BLaER1 (cell line): ENCODE measurements at regions not wholly inside any gene's neighbourhood (a gene's known extent, or its start where the extent isn't known, plus 50 kb on each side); places are given as distances from the start of the nearest gene placed in this dataset.
A peak's percentile ranks its signal among the peaks of the same experiment; 100 is the strongest.

Source experiments
- H3K27ac ChIP-seq: shearing (Covaris generic); formaldehyde crosslinking; 2 replicates; pipeline ENCODE4 v1.8.1; 2022
- H3K27me3 ChIP-seq: shearing (Covaris generic); formaldehyde crosslinking; 2 replicates; pipeline ENCODE4 v1.8.1; 2022
- H3K36me3 ChIP-seq: shearing (Covaris generic); formaldehyde crosslinking; 2 replicates; pipeline ENCODE4 v1.8.1; 2022
- H3K4me1 ChIP-seq: shearing (Covaris generic); formaldehyde crosslinking; 2 replicates; pipeline ENCODE4 v1.8.1; 2022
- H3K4me2 ChIP-seq: shearing (Covaris generic); formaldehyde crosslinking; 2 replicates; pipeline ENCODE4 v1.8.1; 2022
- H3K4me3 ChIP-seq: shearing (Covaris generic); formaldehyde crosslinking; 2 replicates; pipeline ENCODE4 v1.8.1; 2022
- H3K9ac ChIP-seq: shearing (Covaris generic); formaldehyde crosslinking; 2 replicates; pipeline ENCODE4 v1.8.1; 2022
- H3K9me3 ChIP-seq: shearing (Covaris generic); formaldehyde crosslinking; 2 replicates; pipeline ENCODE4 v1.8.1; 2022
- H4K20me1 ChIP-seq: shearing (Covaris generic); formaldehyde crosslinking; 2 replicates; pipeline ENCODE4 v1.8.1; 2022
- Cebpa-rat ChIP-seq: shearing (Covaris generic); IDR thresholded peaks from 2 replicates; pipeline ENCODE4 v1.8.1; 2022

DNA sequence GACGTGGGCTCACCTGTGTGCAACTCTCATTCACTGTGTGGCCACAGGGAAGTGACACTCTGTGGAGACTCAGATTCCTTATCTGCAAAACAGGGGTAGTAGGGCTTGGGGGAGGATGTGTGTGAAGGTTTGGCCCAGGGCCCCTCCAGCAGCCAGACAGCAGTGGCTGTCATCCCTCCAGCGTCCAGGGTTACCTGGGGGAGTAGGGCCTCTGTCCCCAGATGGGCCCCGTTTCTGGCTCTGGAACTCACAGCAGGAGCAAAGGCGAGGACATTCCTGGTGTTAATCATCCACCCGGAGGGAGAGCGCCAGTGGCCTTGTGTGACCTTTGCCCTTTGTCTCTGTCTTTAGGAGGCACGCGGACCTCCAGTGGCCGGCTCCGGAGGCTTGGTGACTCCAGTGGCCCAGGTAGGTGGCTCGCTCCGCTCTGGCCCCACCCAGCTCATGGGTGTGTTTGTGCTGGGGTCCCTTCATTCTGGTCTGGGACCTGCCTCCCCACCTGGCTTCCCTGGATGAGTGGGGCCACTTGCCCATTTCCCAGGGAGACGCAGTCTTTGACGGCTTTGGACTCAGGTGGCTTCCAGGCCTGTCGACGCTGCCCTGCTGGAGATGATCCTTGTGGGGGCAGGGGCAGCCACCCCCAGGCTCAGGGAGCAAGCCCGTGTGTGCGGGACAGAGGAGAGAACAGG lies 166.2 kb downstream of the SEC14L1 start:
- Histone ChIP-seq H3K4me1 (peaks cover 37% of the 10 kb centered on the region), H3K9ac (no peak overlapping the region), H3K27me3 (no peaks in the 10 kb centered on the region), H3K4me2 (no peak overlapping the region), H3K36me3 (no peaks in the 10 kb centered on the region), H4K20me1 (no peaks in the 10 kb centered on the region), H3K27ac (no peak overlapping the region), H3K9me3 (no peaks in the 10 kb centered on the region), H3K4me3 (no peak overlapping the region)
- no peak for TF ChIP-seq Cebpa-rat

- no peak for TF ChIP-seq Cebpa-rat
- Histone ChIP-seq H3K9me3 (no peaks in the 10 kb centered on the region), H3K4me2 (no peak overlapping the region), H4K20me1 (no peaks in the 10 kb centered on the region), H3K4me1 (peaks cover 44% of the 10 kb centered on the region), H3K9ac (no peak overlapping the region), H3K36me3 (no peaks in the 10 kb centered on the region), H3K27me3 (no peaks in the 10 kb centered on the region), H3K4me3 (no peak overlapping the region), H3K27ac (no peak overlapping the region)
Observed at GRCh38 chr17:77307479-77308198, 166.9 kb downstream of the SEC14L1 start.

GRCh38 chr17:77308861-77309726 lies 168.3 kb downstream of the SEC14L1 start:
- Histone ChIP-seq H3K9ac (no peak overlapping the region), H3K36me3 (no peaks in the 10 kb centered on the region), H3K27me3 (no peaks in the 10 kb centered on the region), H3K4me2 (no peak overlapping the region), H3K4me1 (peaks cover 56% of the 10 kb centered on the region), H3K27ac (no peak overlapping the region), H3K4me3 (no peak overlapping the region), H3K9me3 (no peaks in the 10 kb centered on the region), H4K20me1 (no peaks in the 10 kb centered on the region)
- TF ChIP-seq Cebpa-rat, result no peak

DNA sequence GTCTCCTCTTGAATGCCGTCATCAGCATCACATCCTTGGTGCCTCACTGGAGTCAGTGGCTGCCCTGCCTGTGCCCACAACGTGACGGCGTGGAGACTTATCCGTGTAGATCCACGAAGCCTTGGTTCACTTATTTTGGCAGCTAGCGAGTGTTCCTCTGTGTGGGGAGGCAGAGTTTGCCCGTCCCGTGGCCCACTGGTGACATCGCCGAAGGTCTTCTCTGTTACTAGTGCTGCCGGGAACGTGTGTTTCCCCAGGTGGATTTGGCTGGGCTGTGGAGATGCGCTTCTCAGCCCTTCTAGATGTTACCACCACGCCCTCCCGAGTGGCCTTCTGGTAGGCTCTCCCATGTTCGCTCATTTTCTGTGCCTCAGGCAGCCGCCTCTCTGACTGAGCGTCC lies 169.6 kb downstream of the SEC14L1 start:
- Histone ChIP-seq H3K27ac (no peak overlapping the region), H3K36me3 (no peaks in the 10 kb centered on the region), H3K9me3 (no peaks in the 10 kb centered on the region), H3K27me3 (no peaks in the 10 kb centered on the region), H3K9ac (no peak overlapping the region), H3K4me3 (no peak overlapping the region), H3K4me2 (no peak overlapping the region), H3K4me1 (peaks cover 57% of the 10 kb centered on the region), H4K20me1 (no peaks in the 10 kb centered on the region)
- no peak for TF ChIP-seq Cebpa-rat

DNA sequence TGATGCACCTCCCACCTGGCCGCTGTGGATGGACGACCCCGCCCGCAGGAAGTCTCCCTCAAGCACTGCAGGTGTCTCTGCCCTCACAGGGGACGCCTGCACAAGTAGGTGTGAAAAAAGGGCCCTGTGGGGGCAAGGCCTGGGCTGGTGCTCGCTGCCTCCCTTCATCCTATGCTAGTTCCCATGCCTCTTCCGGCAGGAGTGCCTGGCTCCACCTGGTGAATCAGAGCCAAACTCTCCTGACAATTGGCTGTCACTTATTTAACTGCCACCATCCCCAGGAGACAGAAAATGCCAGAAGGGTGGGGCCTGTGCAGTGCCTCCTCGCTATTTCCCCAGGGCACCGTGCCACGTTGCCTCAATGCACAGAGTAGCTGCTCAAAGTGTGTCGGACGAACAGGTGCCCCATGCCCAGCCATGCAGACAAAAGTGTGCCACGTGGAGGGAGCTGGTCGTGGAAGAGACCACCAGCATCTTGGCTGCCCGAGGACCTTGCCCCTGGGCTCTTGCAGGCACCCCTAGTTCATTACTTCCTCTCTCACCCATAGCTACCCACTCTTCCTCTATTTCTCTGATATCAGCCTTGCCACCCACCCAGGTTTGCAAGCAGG lies 170.7 kb downstream of the SEC14L1 start:
- Histone ChIP-seq H4K20me1 (no peaks in the 10 kb centered on the region), H3K9me3 (no peaks in the 10 kb centered on the region), H3K4me3 (no peak overlapping the region), H3K4me1 (peaks cover 61% of the 10 kb centered on the region), H3K27me3 (no peaks in the 10 kb centered on the region), H3K36me3 (no peaks in the 10 kb centered on the region), H3K27ac (no peak overlapping the region), H3K9ac (no peak overlapping the region), H3K4me2 (peak overlapping the region; percentile 73)
- no peak for TF ChIP-seq Cebpa-rat

DNA sequence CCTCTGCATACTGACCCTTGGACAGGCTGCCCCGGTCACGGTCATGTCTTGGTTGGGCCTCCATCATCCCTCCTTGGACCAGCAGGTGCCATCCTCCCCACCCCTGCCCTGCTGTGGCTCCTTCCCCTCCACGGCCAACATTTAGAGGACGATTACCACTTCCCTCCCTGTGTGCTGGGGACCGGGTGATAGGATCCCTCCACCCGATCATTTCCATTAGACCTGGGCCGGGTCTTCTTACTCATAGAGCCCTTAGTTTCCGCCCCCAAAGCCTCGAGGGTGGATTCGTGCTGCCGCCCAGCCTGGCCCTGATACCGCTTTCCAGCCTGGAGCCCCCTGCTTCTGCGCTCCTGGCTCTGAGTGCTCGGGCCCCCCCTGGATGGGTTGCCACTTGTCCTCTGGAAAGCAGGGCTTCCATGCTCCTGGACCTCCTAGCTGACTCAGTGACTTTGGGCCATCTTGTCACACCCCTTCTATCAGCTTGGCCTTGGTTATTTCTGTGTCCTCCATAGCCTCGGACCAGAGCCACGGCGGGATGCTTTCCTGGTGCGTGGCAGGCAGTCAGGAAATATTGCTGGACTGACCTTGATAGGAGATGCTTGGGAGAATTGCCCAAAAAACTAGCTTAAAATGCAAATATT lies 171.4 kb downstream of the SEC14L1 start:
- H3K9ac ChIP-seq, result no peak overlapping the region
- H3K9me3 ChIP-seq, result no peaks in the 10 kb centered on the region
- TF ChIP-seq Cebpa-rat, result no peak
- H3K27ac ChIP-seq, result no peak overlapping the region
- H3K4me3 ChIP-seq, result no peak overlapping the region
- H3K4me1 ChIP-seq, result peaks cover 65% of the 10 kb centered on the region
- H3K4me2 ChIP-seq, result peak overlapping the region; percentile 73
- no peaks in the 10 kb centered on the region for H4K20me1 ChIP-seq
- no peaks in the 10 kb centered on the region for H3K36me3 ChIP-seq
- H3K27me3 ChIP-seq, result no peaks in the 10 kb centered on the region

GRCh38 chr17:77312786-77313599 lies 172.2 kb downstream of the SEC14L1 start:
- Histone ChIP-seq H4K20me1 (no peaks in the 10 kb centered on the region), H3K9me3 (no peaks in the 10 kb centered on the region), H3K36me3 (no peaks in the 10 kb centered on the region), H3K4me3 (no peak overlapping the region), H3K9ac (no peak overlapping the region), H3K4me2 (peak overlapping the region; percentile 20), H3K27ac (no peak overlapping the region), H3K4me1 (peaks cover 73% of the 10 kb centered on the region), H3K27me3 (no peaks in the 10 kb centered on the region)
- TF ChIP-seq Cebpa-rat, result no peak

DNA sequence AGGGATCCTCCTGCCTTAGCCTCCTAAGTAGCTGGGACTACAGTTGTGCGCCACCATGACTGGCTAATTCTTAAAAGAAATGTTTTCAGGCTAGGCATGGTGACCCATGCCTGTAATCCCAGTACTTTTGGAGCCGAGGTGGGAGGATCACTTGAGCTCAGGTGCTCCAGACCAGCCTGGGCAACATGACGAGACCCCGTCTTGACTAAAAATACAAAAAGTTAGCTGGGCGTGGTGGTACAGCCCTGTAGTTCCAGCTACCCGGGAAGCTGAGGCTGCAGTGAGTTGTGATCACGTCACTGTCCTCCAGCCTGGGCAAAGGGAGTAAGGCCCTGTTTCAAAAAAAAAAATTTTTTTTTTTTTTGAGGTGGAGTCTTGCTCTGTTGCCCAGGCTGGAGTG lies 173.1 kb downstream of the SEC14L1 start:
- H3K9ac ChIP-seq, result no peak overlapping the region
- H3K4me3 ChIP-seq, result no peak overlapping the region
- H3K27me3 ChIP-seq, result no peaks in the 10 kb centered on the region
- H3K9me3 ChIP-seq, result no peaks in the 10 kb centered on the region
- H3K27ac ChIP-seq, result no peak overlapping the region
- no peak overlapping the region for H3K4me2 ChIP-seq
- H3K4me1 ChIP-seq, result peaks cover 81% of the 10 kb centered on the region
- no peak for TF ChIP-seq Cebpa-rat
- H4K20me1 ChIP-seq, result no peaks in the 10 kb centered on the region
- H3K36me3 ChIP-seq, result no peaks in the 10 kb centered on the region
